Ascending aorta (tissue), 2 donors: ENCODE measurements at regions not wholly inside any gene's neighbourhood (a gene's known extent, or its start where the extent isn't known, plus 50 kb on each side); places are given as distances from the start of the nearest gene placed in this dataset.
"Not testable (repeated sequence)": the region's sequence is repeated elsewhere in the genome, so short reads cannot be mapped to it uniquely, and the experiment has no call there.

Source experiments
- DNase-seq, 2 donors: peaks; one replicate each; pipeline ENCODE4 v3.0.0-alpha.2; 2019; ENCODE audit warnings: low spot score in 2 of 2
- H3K27ac ChIP-seq, 2 donors: fragments of 200-600 bp; sonication (generic); one replicate each; pipeline ENCODE4 v1.5.1; 2016 to 2017; ENCODE audit warnings: mild to moderate bottlenecking in 1 of 2
- H3K27me3 ChIP-seq: fragments of 200-600 bp; sonication (generic); one replicate; pipeline ENCODE4 v1.5.1; 2017
- H3K36me3 ChIP-seq, 2 donors: fragments of 200-600 bp; sonication (generic); one replicate each; pipeline ENCODE4 v1.5.1; 2016
- H3K4me1 ChIP-seq, 2 donors: fragments of 200-600 bp; sonication (generic); one replicate each; pipeline ENCODE4 v1.5.1; 2016 to 2017; ENCODE audit warnings: mild to moderate bottlenecking in 1 of 2
- H3K4me3 ChIP-seq, 2 donors: fragments of 200-600 bp; sonication (generic); one replicate each; pipeline ENCODE4 v1.5.1; 2016 to 2017; ENCODE audit warnings: mild to moderate bottlenecking in 1 of 2
- H3K9me3 ChIP-seq, 2 donors: fragments of 200-600 bp; sonication (generic); one replicate each; pipeline ENCODE4 v1.5.1; 2016
- CTCF ChIP-seq, 3 experiments: fragments of 200-600 bp in 2 of 3; fragments of 450-650 bp in 1 of 3; sonication (generic) in 2 of 3; IDR thresholded peaks; one replicate each; pipeline ENCODE4 v1.5.1; 2016 to 2019; ENCODE audit warnings: antibody characterized with exemption in 3 of 3, mild to moderate bottlenecking in 1 of 3, moderate library complexity in 1 of 3
- intact Hi-C: fragments of 100-400 bp; cut with DNase I; formaldehyde crosslinking; loops from one replicate; pipeline ENCODE4 v1.15.1; 2023

DNA sequence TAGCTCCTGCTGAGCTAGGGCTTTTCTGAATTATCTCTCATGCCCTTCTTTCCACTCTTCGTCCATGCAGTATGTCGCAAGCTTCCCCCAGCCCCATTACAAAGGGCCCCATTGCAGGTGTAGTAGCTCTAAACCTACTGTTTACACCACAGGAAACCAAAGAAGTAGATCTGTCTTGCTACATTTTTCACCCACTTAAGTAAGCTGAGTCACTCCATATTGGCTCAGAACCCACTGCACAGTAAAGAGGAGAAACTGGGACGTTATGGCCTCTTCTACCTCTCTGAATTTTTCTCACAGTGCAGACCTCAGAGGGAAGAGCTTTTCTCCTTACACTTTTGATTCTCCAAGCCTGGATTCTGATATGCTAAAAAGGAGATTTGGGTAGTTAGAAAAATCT lies 200.2 kb downstream of the SMARCA1 start:
- H3K4me1 ChIP-seq = no peaks in the 10 kb centered on the region
- no peak overlapping the region for H3K4me3 ChIP-seq
- no peak for TF ChIP-seq CTCF (IDR thresholded peaks at IDR 0.05)
- no peaks in the 10 kb centered on the region for H3K27me3 ChIP-seq
- no peak for DNase-seq
- no peaks in the 10 kb centered on the region for H3K36me3 ChIP-seq
- no peaks in the 10 kb centered on the region for H3K9me3 ChIP-seq
- no peak overlapping the region for H3K27ac ChIP-seq
- intact Hi-C loops = no loop called here

DNA sequence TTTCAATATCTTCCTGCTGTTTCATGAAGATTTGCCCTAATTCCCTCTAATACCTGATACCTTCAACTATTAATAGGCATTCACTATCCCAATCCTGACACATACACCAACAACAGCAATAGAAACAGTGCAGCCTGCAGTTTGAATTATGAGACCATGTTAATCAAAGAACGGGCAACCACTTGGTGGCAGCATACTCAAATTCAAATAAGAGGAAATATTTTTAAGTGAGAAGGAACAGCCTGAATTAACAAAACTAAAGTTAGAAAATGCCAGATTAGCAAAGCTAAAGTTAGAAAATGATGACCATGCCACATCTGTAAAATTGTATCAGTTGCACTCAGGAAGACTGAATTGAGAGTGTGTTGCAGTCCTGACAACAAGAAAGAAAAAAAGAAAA lies 204.9 kb downstream of the SMARCA1 start:
- H3K4me1 ChIP-seq = no peaks in the 10 kb centered on the region
- no peaks in the 10 kb centered on the region for H3K27me3 ChIP-seq
- H3K9me3 ChIP-seq = no peaks in the 10 kb centered on the region
- no peak for DNase-seq
- no peak for TF ChIP-seq CTCF (IDR thresholded peaks at IDR 0.05)
- intact Hi-C loops = no loop called here
- no peaks in the 10 kb centered on the region for H3K36me3 ChIP-seq
- no peak overlapping the region for H3K27ac ChIP-seq
- no peak overlapping the region for H3K4me3 ChIP-seq

GRCh38 chrX:129316461-129316860 lies 206.8 kb downstream of the SMARCA1 start:
- H3K27ac ChIP-seq = no peak overlapping the region
- TF ChIP-seq CTCF (IDR thresholded peaks at IDR 0.05) = no peak
- DNase-seq = no peak
- H3K4me3 ChIP-seq = no peak overlapping the region
- H3K9me3 ChIP-seq = no peaks in the 10 kb centered on the region
- no peaks in the 10 kb centered on the region for H3K27me3 ChIP-seq
- intact Hi-C loops = no loop called here
- H3K4me1 ChIP-seq = no peaks in the 10 kb centered on the region
- H3K36me3 ChIP-seq = no peaks in the 10 kb centered on the region

GRCh38 chrX:129310000-129310399 lies 213.3 kb downstream of the SMARCA1 start:
- Histone ChIP-seq H3K4me1 (no peaks in the 10 kb centered on the region), H3K27me3 (no peaks in the 10 kb centered on the region), H3K9me3 (no peaks in the 10 kb centered on the region), H3K27ac (no peak overlapping the region), H3K36me3 (no peaks in the 10 kb centered on the region), H3K4me3 (no peak overlapping the region)
- DNase-seq = no peak
- intact Hi-C loops = no loop called here
- TF ChIP-seq CTCF (IDR thresholded peaks at IDR 0.05) = no peak

DNA sequence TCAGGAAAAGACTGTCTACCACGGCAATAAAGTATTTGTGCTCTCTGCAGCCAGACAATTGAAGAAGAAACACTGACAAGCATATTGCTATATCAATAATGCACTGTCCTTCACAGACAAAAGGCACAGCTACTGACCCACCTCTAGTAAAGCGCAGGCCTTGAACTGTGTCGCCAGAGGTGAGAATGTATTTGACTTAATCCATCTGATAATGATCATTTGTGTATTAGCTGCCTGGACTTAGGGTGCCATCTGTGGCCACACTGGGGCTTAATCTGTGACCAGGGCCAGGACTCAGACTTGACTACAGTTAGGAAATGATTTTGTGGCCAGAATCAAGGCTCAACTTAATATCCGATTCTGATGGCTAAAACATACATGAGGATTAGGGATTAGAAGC lies 260.4 kb downstream of the SMARCA1 start:
- Histone ChIP-seq H3K27me3 (no peaks in the 10 kb centered on the region), H3K4me3 (no peak overlapping the region), H3K4me1 (no peaks in the 10 kb centered on the region), H3K27ac (no peak overlapping the region), H3K36me3 (no peaks in the 10 kb centered on the region), H3K9me3 (no peaks in the 10 kb centered on the region)
- intact Hi-C loops = no loop called here
- TF ChIP-seq CTCF (IDR thresholded peaks at IDR 0.05) = no peak
- DNase-seq = no peak

DNA sequence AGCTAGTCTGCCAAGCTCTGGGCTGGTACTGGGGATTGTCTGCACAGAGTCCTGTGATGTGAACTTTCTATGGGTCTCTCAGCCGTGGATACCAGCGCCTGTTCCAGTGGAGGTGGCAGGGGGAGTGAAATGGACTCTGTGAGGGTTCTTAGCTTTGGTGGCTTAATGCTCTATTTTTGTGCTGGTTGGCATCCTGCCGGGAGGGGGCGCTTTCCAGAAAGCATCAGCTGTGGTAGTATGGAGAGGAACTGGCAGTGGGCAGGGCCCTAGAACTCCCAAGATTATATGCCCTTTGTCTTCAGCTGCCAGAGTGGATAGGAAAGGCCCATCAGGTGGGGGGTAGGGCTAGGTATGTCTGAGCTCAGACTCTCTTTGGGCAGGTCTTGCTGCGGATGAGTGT lies 267.8 kb downstream of the SMARCA1 start:
- not testable (repeated sequence) for H3K36me3 ChIP-seq, H3K4me1 ChIP-seq

More for the DNA sequence above, 267.8 kb downstream of the SMARCA1 start:
- H3K27me3 ChIP-seq, H3K4me3 ChIP-seq, DNase-seq, intact Hi-C loops, H3K9me3 ChIP-seq, H3K27ac ChIP-seq: not testable (repeated sequence)
